AG04449 (cell line): ENCODE measurements at regions not wholly inside any gene's neighbourhood (a gene's known extent, or its start where the extent isn't known, plus 50 kb on each side); places are given as distances from the start of the nearest gene placed in this dataset.
A peak's percentile ranks its signal among the peaks of the same experiment; 100 is the strongest.

ENCODE experiments used
- CTCF ChIA-PET: fragments of 350-600 bp; formaldehyde crosslinking; extraction: SDS; loops from one replicate; lab custom pipeline; 2021; ENCODE audit warnings: antibody characterized with exemption; lab: Yijun Ruan, JAX
- POLR2A ChIA-PET: fragments of 400-600, 350-600 bp; formaldehyde crosslinking; extraction: SDS; loops from one replicate; lab custom pipeline; 2020; ENCODE audit warnings: antibody characterized with exemption, inconsistent platforms; lab: Yijun Ruan, JAX
- DNase-seq: peaks from one replicate; pipeline ENCODE4 v3.0.0-alpha.2; 2010; ENCODE audit warnings: low read depth, low spot score
- H3K4me3 ChIP-seq: 2 replicates; pipeline ENCODE4 v1.5.1; 2011; ENCODE audit warnings: low read depth, mild to moderate bottlenecking, control low read depth, low read length
- CTCF ChIP-seq: IDR thresholded peaks from one replicate; pipeline ENCODE4 v1.5.1; 2011; ENCODE audit warnings: mild to moderate bottlenecking, moderate library complexity, low read length, control low read depth, inconsistent platforms; ENCODE audit not compliant: insufficient read depth; ENCODE audit errors: missing control alignments

GRCh38 chr3:44058868-44059203 lies 182.8 kb upstream of the TOPAZ1 start:
- no peak overlapping the region for H3K4me3 ChIP-seq

GRCh38 chr3:44060164-44060563 lies 181.5 kb upstream of the TOPAZ1 start:
- CTCF ChIA-PET = interaction anchor here (0.8 kb wide), 2 partner anchors 8 to 16 kb away, joined by 3 read pairs; no protein-coding TSS in a partner anchor
- POLR2A ChIA-PET = no interaction called here
- no peak for TF ChIP-seq CTCF

More at GRCh38 chr3:44058868-44059203, 182.8 kb upstream of the TOPAZ1 start:
- no peak for TF ChIP-seq CTCF
- no peak for DNase-seq
- CTCF ChIA-PET = interaction anchor here (1.2 to 1.5 kb wide), 3 partner anchors 15 to 290 kb away, joined by 3 to 4 read pairs (median 4); no protein-coding TSS in a partner anchor
- POLR2A ChIA-PET = no interaction called here

GRCh38 chr3:44061268-44061667 lies 180.4 kb upstream of the TOPAZ1 start:
- POLR2A ChIA-PET = interaction anchor here (0.7 kb wide), 1 partner anchor 832 kb away, joined by 3 read pairs; no protein-coding TSS in a partner anchor
- no peak overlapping the region for H3K4me3 ChIP-seq
- no peak for TF ChIP-seq CTCF
- CTCF ChIA-PET = no interaction called here
- DNase-seq = no peak

More at GRCh38 chr3:44060164-44060563, 181.5 kb upstream of the TOPAZ1 start:
- DNase-seq = no peak
- H3K4me3 ChIP-seq = no peak overlapping the region

- DNase-seq = no peak
- TF ChIP-seq CTCF = no peak
- POLR2A ChIA-PET = no interaction called here
Measured at GRCh38 chr3:44061961-44062360, 179.7 kb upstream of the TOPAZ1 start.

GRCh38 chr3:44065311-44066094 lies 176.2 kb upstream of the TOPAZ1 start:
- POLR2A ChIA-PET = no interaction called here
- peak; percentile 16 for TF ChIP-seq CTCF
- DNase-seq = no peak
- H3K4me3 ChIP-seq = no peak overlapping the region
- CTCF ChIA-PET = interaction anchor here (1.0 kb wide), 1 partner anchor 210 kb away, joined by 3 read pairs; no protein-coding TSS in a partner anchor

More at GRCh38 chr3:44061961-44062360, 179.7 kb upstream of the TOPAZ1 start:
- no peak overlapping the region for H3K4me3 ChIP-seq
- CTCF ChIA-PET = no interaction called here

- no peak for TF ChIP-seq CTCF
- POLR2A ChIA-PET = no interaction called here
- DNase-seq = no peak
- CTCF ChIA-PET = no interaction called here
- no peak overlapping the region for H3K4me3 ChIP-seq
Measured at GRCh38 chr3:44066806-44067205, 174.9 kb upstream of the TOPAZ1 start.
